Activated naive CD4-positive, alpha-beta T cell treated with anti-CD3 and anti-CD28 coated beads, Interleukin-2, amount 50 U/mL, for 72 hours (primary cell): ENCODE measurements at regions not wholly inside any gene's neighbourhood (a gene's known extent, or its start where the extent isn't known, plus 50 kb on each side); places are given as distances from the start of the nearest gene placed in this dataset.
"Not testable (repeated sequence)": the region's sequence is repeated elsewhere in the genome, so short reads cannot be mapped to it uniquely, and the experiment has no call there.

Source experiments
- ATAC-seq, 2 donors: fragments of 150-1000 bp; cut with Tn5 transposase; 2 replicates each; pipeline ENCODE4 v1.10.0; 2021; ENCODE audit warnings: mild to moderate bottlenecking in 2 of 2, moderate library complexity in 2 of 2
- DNase-seq, 2 donors: peaks; one replicate each; pipeline ENCODE4 v3.0.0; 2021 to 2022; ENCODE audit warnings: low spot score in 2 of 2
- H3K27ac Mint-ChIP-seq, 2 donors: one replicate each; pipeline ENCODE4 v1.8.0; 2022; ENCODE audit warnings: mild to moderate bottlenecking in 2 of 2, mixed read lengths in 2 of 2
- H3K36me3 Mint-ChIP-seq, 2 donors: one replicate each; pipeline ENCODE4 v1.8.0; 2022; ENCODE audit warnings: mixed read lengths in 2 of 2
- H3K9me3 Mint-ChIP-seq, 2 donors: one replicate each; pipeline ENCODE4 v1.8.0; 2022; ENCODE audit warnings: mixed read lengths in 2 of 2

DNA sequence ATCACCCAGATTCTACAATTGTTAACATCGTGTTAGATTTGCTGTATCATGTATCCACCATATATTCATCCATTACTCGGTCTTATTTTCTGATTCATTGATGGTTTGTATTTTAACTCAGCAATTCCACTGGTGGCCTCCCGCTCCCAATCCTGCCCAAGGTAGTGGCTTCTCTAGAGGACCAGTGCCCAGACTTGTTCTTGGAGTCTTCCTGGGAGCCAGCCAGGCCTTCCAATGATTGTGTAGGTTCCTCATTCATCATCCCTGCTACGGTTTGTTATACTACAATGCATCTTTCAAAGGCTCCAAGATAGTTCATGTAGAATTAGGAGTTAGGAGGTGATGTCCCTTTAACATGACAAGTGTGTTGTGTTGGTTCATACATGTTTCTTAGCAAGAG is 451.1 kb downstream of the SETD4 start:
- Mint-ChIP-seq H3K36me3 (no peaks in the 10 kb centered on the region), H3K27ac (no peak overlapping the region), H3K9me3 (no peaks in the 10 kb centered on the region)
- DNase-seq (no peak), ATAC-seq (no peak)

DNA sequence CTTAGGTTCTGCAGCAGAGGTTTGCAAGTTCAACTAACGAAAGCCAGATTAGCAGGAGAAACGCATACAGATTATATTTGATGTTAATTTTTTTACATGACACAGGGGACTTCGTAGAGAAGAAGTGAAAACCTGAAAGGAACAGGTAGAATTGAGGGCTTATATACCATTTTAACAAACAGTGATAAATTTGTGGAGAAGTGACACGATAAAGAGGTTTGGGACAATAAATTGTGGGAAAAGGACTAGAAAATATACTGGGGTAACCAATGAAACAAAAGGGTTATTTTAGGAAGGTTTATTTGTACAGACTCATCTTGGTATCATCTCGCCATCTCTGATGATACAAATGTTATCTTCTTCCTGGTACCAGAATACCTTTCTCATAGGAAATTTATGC is 452.9 kb downstream of the SETD4 start:
- no peaks in the 10 kb centered on the region for H3K9me3 Mint-ChIP-seq

DNA sequence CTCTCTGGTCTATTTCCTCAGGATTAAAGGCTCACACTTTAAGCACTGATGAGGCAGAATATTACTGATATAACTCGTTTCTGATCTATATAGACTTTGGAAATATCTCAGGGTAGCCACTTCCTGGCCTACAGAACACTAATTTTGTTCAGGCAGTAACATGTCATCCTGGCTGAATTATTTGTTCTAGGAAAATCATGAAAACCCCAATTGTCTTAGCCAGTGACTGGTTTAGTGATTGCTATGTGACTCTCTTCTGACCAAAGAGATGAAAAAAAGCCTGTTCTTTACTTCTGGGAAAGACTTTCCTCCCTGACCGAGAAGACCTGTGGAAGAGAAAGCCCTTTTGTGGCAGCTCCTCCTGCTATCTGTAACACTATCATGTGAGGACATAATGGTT is 453.7 kb downstream of the SETD4 start:
- DNase-seq (no peak), ATAC-seq (no peak)
- Mint-ChIP-seq H3K9me3 (no peaks in the 10 kb centered on the region), H3K27ac (no peak overlapping the region), H3K36me3 (no peaks in the 10 kb centered on the region)

More for the DNA sequence above, 452.9 kb downstream of the SETD4 start:
- ATAC-seq: no peak
- no peak for DNase-seq
- H3K27ac Mint-ChIP-seq: no peak overlapping the region
- H3K36me3 Mint-ChIP-seq: no peaks in the 10 kb centered on the region

DNA sequence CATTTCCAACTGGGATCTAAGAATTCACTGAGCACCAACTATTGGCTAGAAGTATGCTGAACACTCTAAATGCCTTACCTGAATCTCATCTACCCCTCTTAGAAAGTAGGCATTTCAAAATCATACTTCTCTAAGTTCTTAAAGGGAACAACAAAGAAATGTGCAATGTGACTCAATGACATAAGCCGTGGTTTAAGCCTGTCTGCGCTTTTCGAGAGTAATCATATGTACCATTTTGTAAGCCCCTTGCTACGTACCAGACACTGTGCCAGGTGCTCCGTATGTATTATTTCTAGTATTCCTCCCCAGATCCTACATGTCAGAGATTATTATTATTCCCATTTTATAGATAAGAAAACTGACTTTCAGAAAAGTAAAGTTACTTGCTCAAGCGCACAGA is 454.2 kb downstream of the SETD4 start:
- DNase-seq: no peak
- Mint-ChIP-seq H3K27ac (no peak overlapping the region), H3K9me3 (no peaks in the 10 kb centered on the region), H3K36me3 (no peaks in the 10 kb centered on the region)
- ATAC-seq: no peak

DNA sequence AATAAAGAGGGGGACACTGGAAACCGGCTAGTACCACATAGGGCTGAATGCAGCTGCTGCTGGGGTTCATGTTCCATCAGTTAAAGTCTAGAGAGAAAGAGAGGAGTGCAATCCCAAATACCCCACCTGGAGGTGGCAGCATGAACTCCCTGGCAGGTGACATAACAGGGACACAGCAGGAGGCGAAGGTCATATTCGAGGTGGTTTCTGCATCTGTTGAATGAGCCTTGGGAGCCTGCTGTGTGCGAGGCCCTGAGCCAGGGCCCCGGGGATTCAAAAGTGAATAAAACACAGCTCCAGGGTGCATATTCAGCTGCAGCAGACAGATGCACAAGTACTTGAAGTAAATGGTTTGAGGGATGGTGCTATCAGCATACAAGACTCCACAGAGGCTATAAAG is 456.8 kb downstream of the SETD4 start:
- ATAC-seq: no peak
- H3K27ac Mint-ChIP-seq: peak overlapping the region in 1 of 2 donors; percentile 13
- no peaks in the 10 kb centered on the region for H3K9me3 Mint-ChIP-seq
- DNase-seq: no peak
- no peaks in the 10 kb centered on the region for H3K36me3 Mint-ChIP-seq

DNA sequence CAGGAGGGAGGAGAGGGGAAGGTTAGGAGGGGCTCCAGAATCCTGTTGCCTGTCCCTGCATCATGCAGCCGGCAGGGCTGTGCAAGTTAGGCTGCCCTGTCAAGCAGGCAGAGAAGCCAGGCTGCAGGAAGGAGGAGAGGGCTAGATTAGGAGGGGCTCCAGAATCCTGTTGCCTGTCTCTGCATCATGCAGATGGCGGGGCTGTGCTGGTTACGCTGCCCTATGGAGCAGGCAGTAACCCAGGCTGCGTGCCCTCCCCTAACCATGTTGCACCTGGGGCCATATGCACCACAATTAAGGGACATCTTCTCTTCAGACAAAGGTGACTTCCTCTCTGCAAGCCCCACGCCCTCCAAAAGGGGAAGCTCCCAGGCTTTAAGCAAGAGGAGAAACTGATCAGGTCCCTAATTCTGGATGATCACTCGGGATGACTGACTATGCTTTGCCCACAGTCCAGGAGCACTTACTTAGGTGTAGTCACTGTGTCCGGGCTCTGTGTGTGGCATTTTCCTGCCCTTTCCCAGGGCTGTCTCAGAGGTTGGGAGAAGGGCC is 457.4 kb downstream of the SETD4 start:
- DNase-seq (no peak), ATAC-seq (no peak)
- Mint-ChIP-seq H3K27ac (no peak overlapping the region), H3K36me3 (no peaks in the 10 kb centered on the region), H3K9me3 (no peaks in the 10 kb centered on the region)

DNA sequence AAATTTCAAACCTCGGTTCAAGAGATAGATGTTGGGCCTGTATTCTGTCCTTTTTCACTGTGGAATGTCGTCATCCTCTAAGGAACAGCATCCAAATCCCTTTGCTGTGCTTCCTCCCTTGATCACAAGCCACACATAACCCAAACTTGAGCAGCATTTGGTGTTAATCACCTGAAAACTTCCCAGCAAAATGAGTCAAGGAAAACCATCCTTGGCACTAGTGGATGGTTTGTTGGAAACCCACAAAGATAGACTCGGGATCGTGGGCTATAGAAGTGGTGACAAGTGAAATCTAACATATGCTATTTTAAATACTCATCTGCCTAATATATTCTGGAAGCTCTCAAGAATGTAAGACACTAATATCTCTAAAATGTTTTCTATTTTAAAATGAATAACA is 459.1 kb downstream of the SETD4 start:
- no peaks in the 10 kb centered on the region for H3K36me3 Mint-ChIP-seq
- DNase-seq (no peak), ATAC-seq (no peak)
- no peaks in the 10 kb centered on the region for H3K9me3 Mint-ChIP-seq
- no peak overlapping the region for H3K27ac Mint-ChIP-seq

DNA sequence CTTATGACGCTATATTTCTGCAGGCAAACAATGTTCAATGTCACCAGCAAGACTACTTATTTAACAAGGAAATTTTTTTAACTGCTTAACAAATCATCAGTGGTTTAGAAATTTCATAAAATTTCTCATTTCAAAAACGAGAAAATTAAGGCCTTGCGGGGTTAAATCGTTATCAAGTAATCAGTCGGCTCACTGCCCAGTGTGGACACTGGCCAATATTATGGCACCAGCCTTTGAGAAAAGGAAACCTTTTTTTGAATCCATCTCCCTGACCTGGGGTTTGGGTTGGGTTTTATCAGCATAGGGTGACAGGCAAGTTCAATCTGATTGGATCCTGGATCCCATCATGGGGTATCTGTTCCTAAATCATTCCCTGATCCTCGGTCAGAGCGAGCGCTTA is 461.2 kb downstream of the SETD4 start:
- ATAC-seq (no peak), DNase-seq (no peak)
- H3K9me3 Mint-ChIP-seq: no peaks in the 10 kb centered on the region
- no peaks in the 10 kb centered on the region for H3K36me3 Mint-ChIP-seq
- H3K27ac Mint-ChIP-seq: no peak overlapping the region

DNA sequence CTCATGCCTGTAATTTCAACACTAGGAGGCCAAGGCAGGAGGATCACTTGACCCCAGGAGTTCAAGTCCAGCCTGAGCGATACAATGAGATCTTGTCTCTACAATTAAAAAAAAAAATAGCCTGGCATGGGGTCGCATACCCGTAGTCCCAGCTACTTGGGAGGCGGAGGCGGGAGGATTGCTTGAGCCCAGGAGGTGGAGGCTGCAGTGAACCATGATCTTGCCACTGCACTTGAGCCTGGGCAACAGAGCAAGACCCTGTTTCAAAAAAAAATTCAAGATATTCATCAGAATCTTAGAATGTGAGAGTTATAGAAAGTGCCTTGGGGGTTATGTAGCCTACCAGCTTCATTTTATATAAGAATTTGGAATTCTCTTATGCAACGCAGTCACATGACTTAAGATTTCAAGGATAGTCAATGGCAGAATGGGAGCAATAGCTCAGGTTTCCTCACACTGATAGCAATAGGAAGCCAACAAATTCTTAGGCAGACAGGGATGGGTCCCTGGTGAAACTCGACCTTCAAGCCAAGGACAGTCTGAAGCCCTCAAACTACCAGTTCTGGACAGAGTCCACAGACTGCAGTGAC is 462.5 kb downstream of the SETD4 start:
- DNase-seq: no peak
- H3K9me3 Mint-ChIP-seq: no peaks in the 10 kb centered on the region
- no peaks in the 10 kb centered on the region for H3K36me3 Mint-ChIP-seq
- ATAC-seq: no peak
- H3K27ac Mint-ChIP-seq: no peak overlapping the region

DNA sequence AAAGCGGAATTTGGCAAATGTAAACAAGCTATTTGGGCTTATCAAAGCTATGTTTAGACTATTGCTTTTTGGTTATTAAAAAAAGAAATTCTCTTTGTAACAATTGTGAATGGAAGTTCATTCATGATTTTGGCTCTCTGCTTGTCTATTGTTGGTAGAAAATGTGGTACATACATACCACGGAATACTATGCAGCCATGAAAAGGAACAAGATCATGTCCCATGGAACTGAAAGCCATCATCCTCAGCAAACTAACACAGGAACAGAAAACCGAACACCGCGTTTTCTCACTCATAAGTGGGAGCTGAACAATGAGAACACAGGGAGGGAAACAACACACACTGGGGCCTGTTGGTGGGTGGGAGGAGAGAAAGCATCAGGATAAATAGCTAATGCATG is 465.4 kb downstream of the SETD4 start:
- H3K36me3 Mint-ChIP-seq: no peaks in the 10 kb centered on the region

DNA sequence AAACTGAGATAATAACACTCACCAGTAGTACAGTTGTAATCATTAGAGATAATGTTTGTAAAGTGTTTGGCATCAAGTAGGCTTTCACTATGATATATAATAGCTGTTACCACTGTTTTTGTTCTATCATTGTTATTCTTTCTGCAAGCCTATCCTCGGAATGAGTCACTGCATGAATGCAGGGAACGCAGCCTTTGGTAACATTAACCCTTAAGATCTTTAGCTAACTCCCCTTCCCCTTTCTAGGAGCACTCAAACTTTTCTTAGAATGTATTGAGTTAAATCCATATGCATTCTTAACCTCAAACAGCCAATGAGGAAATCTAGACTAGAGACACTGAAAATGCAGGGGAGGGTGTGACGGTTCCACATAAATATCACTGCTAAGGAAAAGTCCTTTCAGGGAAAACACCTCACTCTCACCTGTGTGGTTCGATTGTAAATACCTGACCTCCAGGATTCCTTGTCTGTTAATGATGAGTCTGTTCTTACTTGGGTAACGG is 467.3 kb downstream of the SETD4 start:
- Mint-ChIP-seq H3K27ac (no peak overlapping the region), H3K9me3 (no peaks in the 10 kb centered on the region), H3K36me3 (no peaks in the 10 kb centered on the region)
- ATAC-seq (no peak), DNase-seq (no peak)

More for the DNA sequence above, 465.4 kb downstream of the SETD4 start:
- no peak overlapping the region for H3K27ac Mint-ChIP-seq
- no peaks in the 10 kb centered on the region for H3K9me3 Mint-ChIP-seq
- DNase-seq (no peak), ATAC-seq (no peak)

DNA sequence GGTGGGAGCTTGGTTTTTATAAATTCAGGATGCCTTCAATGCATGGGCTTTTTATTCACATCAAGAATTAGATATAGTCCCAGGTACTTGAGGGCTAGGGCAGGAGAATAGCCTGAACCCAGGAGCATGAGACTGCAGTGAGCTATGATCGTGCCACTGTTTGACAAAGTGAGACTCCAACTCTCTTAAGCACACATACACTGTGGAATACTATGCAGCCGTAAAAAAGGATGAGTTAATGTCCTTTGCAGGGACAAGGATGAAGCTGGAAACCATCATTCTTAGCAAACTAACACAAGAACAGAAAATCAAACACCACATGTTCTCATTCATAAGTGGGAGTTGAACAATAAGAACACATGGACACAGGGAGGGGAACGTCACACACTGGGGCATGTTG is 470.0 kb downstream of the SETD4 start:
- not testable (repeated sequence) for DNase-seq, H3K36me3 Mint-ChIP-seq, H3K9me3 Mint-ChIP-seq, ATAC-seq, H3K27ac Mint-ChIP-seq

DNA sequence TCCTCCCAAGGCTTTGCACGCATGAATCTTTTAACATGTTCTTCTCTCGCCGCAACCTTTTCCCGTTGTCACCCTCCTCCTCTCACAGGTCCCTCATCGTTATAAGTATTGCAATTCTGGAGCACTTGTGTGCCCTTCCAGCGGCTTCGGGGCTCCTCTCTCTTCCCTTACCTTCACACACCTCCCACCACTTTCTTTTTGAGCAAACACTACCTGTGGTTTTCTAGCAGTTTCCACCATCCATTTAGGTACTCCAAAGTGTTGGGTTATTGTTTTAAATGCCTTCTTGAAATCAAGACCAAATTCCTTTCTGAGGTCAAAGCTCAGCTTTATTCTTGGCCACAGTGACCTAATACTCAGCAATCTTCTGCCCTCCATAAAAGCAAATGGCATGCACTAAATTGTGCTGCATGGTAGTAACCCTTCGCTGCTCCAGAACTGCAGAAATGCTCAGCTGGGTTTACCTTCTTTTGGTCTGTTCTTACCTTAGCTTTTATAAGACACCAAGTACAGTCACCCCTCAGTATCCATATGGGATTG is 472.4 kb downstream of the SETD4 start:
- DNase-seq (no peak), ATAC-seq (peak in 1 of 2 donors; percentile 76)
- Mint-ChIP-seq H3K9me3 (no peaks in the 10 kb centered on the region), H3K27ac (no peak overlapping the region), H3K36me3 (no peaks in the 10 kb centered on the region)

DNA sequence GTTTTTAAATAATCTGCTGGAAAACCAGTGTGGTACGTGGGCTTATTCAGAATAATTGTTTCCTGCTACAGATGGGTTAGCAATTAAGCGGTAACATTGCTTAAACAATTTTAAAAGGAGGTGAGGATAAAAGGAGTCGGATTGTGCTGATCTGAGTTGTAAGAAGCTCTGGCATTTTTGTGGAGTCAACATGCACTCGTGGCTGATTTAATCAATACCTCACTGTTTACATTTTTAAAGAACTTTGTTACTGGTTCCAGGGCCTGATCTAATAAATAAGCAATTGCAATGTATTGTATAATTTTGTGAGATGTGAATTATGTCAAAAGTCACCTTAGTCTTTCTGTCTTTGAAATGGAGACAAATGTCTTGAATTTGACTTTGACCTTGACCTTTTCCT is 474.0 kb downstream of the SETD4 start:
- H3K27ac Mint-ChIP-seq: no peak overlapping the region
- no peaks in the 10 kb centered on the region for H3K9me3 Mint-ChIP-seq
- H3K36me3 Mint-ChIP-seq: no peaks in the 10 kb centered on the region
- DNase-seq (no peak), ATAC-seq (no peak)

DNA sequence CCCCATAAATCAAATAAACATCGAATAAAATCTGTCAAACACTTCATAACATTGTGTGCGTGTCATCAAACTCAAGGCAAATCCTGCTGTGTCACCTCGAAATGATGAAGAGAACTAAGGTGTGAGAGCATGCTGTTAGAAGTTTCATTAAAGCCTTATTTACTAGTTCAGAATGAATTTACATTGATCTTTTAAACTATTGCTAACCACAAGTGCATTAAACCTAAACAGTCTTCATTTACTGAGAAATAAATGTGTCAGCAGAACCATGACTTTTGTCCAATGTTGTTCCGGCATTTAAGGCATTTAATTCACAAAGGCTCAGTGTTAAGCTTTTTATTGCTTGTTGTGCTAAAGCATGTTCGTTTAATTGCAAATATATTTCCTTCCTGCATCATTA is 474.4 kb downstream of the SETD4 start:
- H3K9me3 Mint-ChIP-seq: no peaks in the 10 kb centered on the region
- no peak overlapping the region for H3K27ac Mint-ChIP-seq
- no peak for ATAC-seq
- no peaks in the 10 kb centered on the region for H3K36me3 Mint-ChIP-seq
- no peak for DNase-seq

DNA sequence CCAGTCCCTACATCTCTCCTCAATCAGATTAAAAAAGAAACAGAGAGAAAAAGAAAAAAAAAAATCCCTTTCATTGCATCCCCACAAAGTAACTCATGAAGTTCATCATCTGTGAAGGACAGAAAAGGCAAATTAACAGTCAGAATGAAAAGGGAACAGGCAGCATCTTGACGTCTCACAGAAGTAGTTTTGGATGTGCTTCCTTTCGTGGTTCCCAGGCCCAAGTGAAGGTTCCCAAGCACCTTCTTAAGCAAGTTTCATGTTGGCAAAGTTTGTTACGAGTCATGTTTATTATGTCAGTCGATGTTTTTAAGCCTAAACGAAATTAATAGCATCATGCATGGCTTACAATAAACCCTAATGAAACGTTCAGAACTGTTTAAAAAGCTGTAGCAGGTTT is 475.2 kb downstream of the SETD4 start:
- Mint-ChIP-seq H3K36me3 (no peaks in the 10 kb centered on the region), H3K9me3 (no peaks in the 10 kb centered on the region), H3K27ac (no peak overlapping the region)
- ATAC-seq: no peak
- DNase-seq: no peak

DNA sequence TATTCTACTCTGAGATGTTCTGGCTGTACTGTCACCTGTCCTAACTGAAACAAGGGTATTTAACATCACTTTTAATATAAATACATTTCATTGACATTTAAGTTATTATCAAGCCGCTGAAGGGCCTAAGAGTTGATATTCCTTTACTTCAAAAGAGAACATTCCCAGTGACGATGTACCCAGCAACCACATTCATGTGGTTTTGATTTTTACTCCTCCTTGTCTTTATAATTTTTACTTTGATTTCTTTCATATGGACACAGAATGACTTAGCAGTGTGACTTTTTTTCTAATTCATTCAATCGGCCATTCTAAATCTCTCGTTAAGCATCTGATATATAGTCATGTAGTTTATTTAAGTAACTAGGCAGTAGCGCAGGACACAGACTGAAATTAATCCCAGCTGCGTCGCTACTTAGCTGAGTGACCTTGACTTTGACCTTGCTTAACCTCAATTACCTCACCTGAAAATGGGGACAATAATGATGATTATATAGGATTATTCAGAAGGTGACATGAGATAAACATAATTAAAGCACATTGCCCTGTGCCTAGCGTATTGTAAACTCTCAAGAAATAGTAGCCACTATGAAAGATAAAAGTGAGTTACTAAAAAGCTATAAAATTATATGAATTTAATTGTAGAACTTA is 476.6 kb downstream of the SETD4 start:
- ATAC-seq (no peak), DNase-seq (no peak)

DNA sequence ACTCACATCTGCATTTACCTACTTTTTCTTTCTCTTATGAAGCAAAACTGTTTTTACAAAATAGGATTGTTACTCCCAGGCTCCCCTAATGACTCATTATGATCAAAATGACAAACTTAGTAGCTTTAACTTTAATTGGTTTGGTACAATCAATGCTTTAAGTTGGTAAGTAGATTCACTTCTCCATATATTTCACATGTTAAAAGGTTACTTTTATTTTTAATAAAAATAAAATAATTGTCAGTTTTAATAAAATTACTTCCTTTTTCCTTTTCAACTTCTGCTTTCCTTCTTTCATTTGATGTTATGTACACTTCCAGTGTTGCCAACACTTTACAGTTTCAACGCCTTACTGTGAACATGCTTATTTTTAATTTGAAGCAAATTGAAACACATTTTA is 477.6 kb downstream of the SETD4 start:
- Mint-ChIP-seq H3K27ac (no peak overlapping the region), H3K36me3 (peaks cover 5 to 7% of the 10 kb centered on the region in 2 donors), H3K9me3 (peaks cover 6 to 7% of the 10 kb centered on the region in 2 donors)
- no peak for DNase-seq
- ATAC-seq: peak in 1 of 2 donors; percentile 16

More for the DNA sequence above, 476.6 kb downstream of the SETD4 start:
- peaks cover under 1 to 4% of the 10 kb centered on the region in 2 donors for H3K36me3 Mint-ChIP-seq
- H3K9me3 Mint-ChIP-seq: peaks cover 3 to 4% of the 10 kb centered on the region in 2 donors
- H3K27ac Mint-ChIP-seq: no peak overlapping the region
